ENCODE measurements at regions not wholly inside any gene's neighbourhood (a gene's known extent, or its start where the extent isn't known, plus 50 kb on each side); places are given as distances from the start of the nearest gene placed in this dataset.

- TF ChIP-seq CREB1 (CRISPR knock-in tag; IDR thresholded peaks at IDR 0.05; ENCODE audit: low read depth) (no peak), EZH2 (IDR thresholded peaks at IDR 0.05; ENCODE audit: low read depth, unreplicated experiment) (no peak), EZH2phosphoT487 (IDR thresholded peaks at IDR 0.05; ENCODE audit: unreplicated experiment) (no peak), POLR2AphosphoS5 (IDR thresholded peaks at IDR 0.05; ENCODE audit: low read depth) (no peak)
- TF ChIP-seq, protein P1, sequence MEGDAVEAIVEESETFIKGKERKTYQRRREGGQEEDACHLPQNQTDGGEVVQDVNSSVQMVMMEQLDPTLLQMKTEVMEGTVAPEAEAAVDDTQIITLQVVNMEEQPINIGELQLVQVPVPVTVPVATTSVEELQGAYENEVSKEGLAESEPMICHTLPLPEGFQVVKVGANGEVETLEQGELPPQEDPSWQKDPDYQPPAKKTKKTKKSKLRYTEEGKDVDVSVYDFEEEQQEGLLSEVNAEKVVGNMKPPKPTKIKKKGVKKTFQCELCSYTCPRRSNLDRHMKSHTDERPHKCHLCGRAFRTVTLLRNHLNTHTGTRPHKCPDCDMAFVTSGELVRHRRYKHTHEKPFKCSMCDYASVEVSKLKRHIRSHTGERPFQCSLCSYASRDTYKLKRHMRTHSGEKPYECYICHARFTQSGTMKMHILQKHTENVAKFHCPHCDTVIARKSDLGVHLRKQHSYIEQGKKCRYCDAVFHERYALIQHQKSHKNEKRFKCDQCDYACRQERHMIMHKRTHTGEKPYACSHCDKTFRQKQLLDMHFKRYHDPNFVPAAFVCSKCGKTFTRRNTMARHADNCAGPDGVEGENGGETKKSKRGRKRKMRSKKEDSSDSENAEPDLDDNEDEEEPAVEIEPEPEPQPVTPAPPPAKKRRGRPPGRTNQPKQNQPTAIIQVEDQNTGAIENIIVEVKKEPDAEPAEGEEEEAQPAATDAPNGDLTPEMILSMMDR (conservative IDR thresholded peaks at IDR 0.05; ENCODE audit: low read depth in 2 of 2), result no peak
These were observed 76.2 kb upstream of the APBB1IP start for GRCh38 chr10:26361971-26362370.

All from GM23338 (cell line).